Ovary (tissue), 7 donors: ENCODE measurements at regions not wholly inside any gene's neighbourhood (a gene's known extent, or its start where the extent isn't known, plus 50 kb on each side); places are given as distances from the start of the nearest gene placed in this dataset.

ENCODE experiments used
- DNase-seq, 5 donors: peaks; one replicate each; pipeline ENCODE4 v3.0.0-alpha.2; 2019 to 2020
- H3K27ac ChIP-seq, 2 donors: fragments of 200-600 bp; one replicate each; pipeline versions ENCODE4 v1.5.1 to v1.8.0; 2019 to 2022
- H3K27me3 ChIP-seq: fragments of 200-600 bp; one replicate; pipeline ENCODE4 v1.8.0; 2022
- H3K36me3 ChIP-seq: fragments of 200-600 bp; sonication (generic); one replicate; pipeline ENCODE4 v1.5.1; 2019
- H3K4me1 ChIP-seq: one replicate; pipeline ENCODE4 v1.8.1; 2013; ENCODE audit warnings: mild to moderate bottlenecking, moderate library complexity; ENCODE audit not compliant: insufficient read depth
- H3K4me3 ChIP-seq: fragments of 200-600 bp; sonication (generic); one replicate; pipeline ENCODE4 v1.5.1; 2017
- H3K9me3 ChIP-seq, 2 donors: fragments of 200-600 bp in 1 of 2; sonication (generic) in 1 of 2; one replicate each; pipeline versions ENCODE4 v1.5.1 to v1.8.1; 2013 to 2019; ENCODE audit warnings: mild to moderate bottlenecking in 1 of 2, moderate library complexity in 1 of 2
- EP300 ChIP-seq: sonication (generic); formaldehyde crosslinking; IDR thresholded peaks from one replicate; pipeline ENCODE4 v1.6.1; 2017; ENCODE audit warnings: antibody characterized with exemption
- POLR2A ChIP-seq: fragments of 450-650 bp; IDR thresholded peaks from one replicate; pipeline ENCODE4 v1.6.1; 2017; ENCODE audit warnings: antibody characterized with exemption, mild to moderate bottlenecking, moderate library complexity
- WGBS, 3 donors: extraction: QIAGEN DNeasy Blood & Tissue Kit in 1 of 3; methylation state at CpG; one replicate each; pipeline versions ENCODE4 v1.1.5 to v1.1.7; 2013 to 2017; 5-methylcytosine and 5-hydroxymethylcytosine counted together
- intact Hi-C, 4 donors: fragments of 100-400 bp; cut with DNase I; formaldehyde crosslinking; loops; one replicate each; pipeline versions ENCODE4 v1.11.0 to v1.15.1; 2022 to 2023
- TF ChIP-seq, protein P1 (sequence below), 3 donors: fragments of 450-650 bp in 2 of 3; fragments of 200-600 bp in 1 of 3; IDR thresholded peaks; one replicate each; pipeline versions ENCODE4 v1.5.1 to v1.8.0; 2016 to 2022; ENCODE audit warnings: antibody characterized with exemption in 3 of 3, mild to moderate bottlenecking in 1 of 3
- donor health status: DM: no; HTN: no; CAD: no; lungs with moderate emphysema.
- donor health status: DM: no; HTN: no; CAD: no.
- donor health status: Bipolar disorder and iron deficiency.
- donor health status: DM: no; HTN: no; CAD: no.
- donor health status: DM: yes; HTN: yes; CAD: no.

DNA sequence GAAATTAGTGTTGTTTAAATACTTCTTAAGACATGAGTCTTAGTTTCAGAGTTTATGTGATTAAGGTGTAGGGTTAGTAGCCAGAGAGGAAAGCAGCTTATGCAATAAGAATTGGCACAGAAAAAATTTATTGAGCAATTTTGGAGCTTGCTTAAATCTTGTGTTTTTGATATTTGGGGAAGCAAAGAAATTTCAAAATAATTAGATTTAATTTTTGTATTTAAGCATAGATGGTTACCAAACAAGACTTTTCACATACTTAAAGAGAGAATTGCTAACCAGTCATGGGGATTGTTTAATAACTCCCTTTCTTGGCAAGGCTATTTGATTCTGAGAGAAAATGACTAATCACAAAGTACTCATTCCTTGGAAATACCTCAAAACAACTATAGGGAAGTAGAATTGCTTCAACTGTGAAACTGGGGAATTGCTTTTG is 202.0 kb upstream of the GRID2 start:
- Histone ChIP-seq H3K27ac (no peak overlapping the region), H3K36me3 (no peaks in the 10 kb centered on the region), H3K27me3 (no peaks in the 10 kb centered on the region), H3K9me3 (no peaks in the 10 kb centered on the region), H3K4me1 (peaks cover 1% of the 10 kb centered on the region), H3K4me3 (no peak overlapping the region)
- intact Hi-C loops: no loop called here
- DNase-seq: no peak
- no peak for TF ChIP-seq POLR2A
- TF ChIP-seq, protein P1, sequence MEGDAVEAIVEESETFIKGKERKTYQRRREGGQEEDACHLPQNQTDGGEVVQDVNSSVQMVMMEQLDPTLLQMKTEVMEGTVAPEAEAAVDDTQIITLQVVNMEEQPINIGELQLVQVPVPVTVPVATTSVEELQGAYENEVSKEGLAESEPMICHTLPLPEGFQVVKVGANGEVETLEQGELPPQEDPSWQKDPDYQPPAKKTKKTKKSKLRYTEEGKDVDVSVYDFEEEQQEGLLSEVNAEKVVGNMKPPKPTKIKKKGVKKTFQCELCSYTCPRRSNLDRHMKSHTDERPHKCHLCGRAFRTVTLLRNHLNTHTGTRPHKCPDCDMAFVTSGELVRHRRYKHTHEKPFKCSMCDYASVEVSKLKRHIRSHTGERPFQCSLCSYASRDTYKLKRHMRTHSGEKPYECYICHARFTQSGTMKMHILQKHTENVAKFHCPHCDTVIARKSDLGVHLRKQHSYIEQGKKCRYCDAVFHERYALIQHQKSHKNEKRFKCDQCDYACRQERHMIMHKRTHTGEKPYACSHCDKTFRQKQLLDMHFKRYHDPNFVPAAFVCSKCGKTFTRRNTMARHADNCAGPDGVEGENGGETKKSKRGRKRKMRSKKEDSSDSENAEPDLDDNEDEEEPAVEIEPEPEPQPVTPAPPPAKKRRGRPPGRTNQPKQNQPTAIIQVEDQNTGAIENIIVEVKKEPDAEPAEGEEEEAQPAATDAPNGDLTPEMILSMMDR (IDR thresholded peaks at IDR 0.05): no peak
- no peak for TF ChIP-seq EP300

DNA sequence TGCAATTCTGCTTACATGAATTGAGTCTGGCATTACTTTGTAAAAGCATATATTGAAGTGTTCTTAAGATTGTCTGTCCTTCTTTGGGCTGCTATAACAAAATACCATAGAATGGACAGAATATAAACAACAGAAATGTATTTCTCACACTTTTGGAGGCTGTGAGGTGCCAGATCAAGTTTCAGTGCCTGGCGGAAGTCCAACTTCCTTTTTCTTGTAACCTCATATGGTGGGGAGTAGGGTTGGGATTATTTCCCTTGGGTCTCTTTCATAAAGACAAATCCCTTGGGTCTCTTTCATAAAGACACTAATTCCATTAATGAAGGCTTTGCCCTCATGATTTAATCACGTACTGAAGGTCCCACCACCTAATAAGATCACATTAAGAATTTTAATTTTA is 199.3 kb upstream of the GRID2 start:
- 88 to 91% (median 88%) methylated on average over 2 of the region's 2 CpGs for WGBS, 3 donors
- no peak for DNase-seq
- no peak for TF ChIP-seq EP300
- TF ChIP-seq, protein P1 (IDR thresholded peaks at IDR 0.05): no peak
- no peak for TF ChIP-seq POLR2A
- H3K27ac ChIP-seq: no peak overlapping the region
- peaks cover 1% of the 10 kb centered on the region for H3K4me1 ChIP-seq
- H3K27me3 ChIP-seq: no peaks in the 10 kb centered on the region
- no peak overlapping the region for H3K4me3 ChIP-seq
- intact Hi-C loops: no loop called here
- no peaks in the 10 kb centered on the region for H3K9me3 ChIP-seq
- no peaks in the 10 kb centered on the region for H3K36me3 ChIP-seq

DNA sequence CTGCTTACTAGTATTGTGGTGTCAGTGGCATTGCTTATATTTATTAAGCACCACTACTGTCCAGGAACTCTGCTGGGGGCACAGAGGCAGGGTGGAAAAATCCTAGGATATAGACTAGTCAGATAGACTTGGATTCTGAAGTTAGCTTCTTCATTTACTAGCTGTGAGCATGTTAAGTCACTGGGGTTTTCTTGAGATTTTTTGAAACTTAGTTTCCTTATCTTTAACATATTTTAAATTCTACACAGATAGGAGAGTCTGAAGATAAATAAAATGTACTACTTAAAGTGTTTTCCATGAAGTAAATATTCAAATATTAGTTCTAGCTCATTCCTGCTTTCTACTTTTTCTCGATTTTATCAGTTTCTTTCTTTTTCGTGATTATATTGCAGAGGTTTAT is 196.9 kb upstream of the GRID2 start:
- Histone ChIP-seq H3K4me3 (no peak overlapping the region), H3K36me3 (no peaks in the 10 kb centered on the region), H3K27me3 (no peaks in the 10 kb centered on the region), H3K27ac (no peak overlapping the region), H3K4me1 (no peaks in the 10 kb centered on the region), H3K9me3 (no peaks in the 10 kb centered on the region)
- WGBS, 3 donors: 41 to 50% (median 44%) methylated on average over 2 of the region's 2 CpGs
- TF ChIP-seq, protein P1 (IDR thresholded peaks at IDR 0.05): no peak
- no peak for TF ChIP-seq EP300
- TF ChIP-seq POLR2A: no peak
- DNase-seq: no peak
- intact Hi-C loops: no loop called here

DNA sequence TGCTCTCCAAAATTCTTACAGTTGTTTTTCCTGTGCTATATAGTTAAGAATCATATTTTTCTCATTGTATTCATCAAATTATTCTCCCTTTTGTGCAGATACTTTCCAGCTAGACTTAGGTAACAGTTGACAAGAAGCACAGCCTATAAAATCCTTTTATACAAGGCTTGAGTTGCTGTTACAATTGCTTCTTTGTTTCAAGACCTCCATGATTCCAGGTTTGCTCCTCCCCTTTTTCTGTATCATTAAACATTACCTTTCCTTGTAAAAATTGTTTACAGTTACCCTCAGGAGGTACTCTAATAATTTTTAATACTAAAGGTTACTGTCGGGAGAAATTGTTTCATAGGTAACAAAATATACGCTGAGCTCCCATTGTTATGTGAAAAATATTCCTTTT is 192.3 kb upstream of the GRID2 start:
- TF ChIP-seq POLR2A: no peak
- no peak for TF ChIP-seq EP300
- TF ChIP-seq, protein P1 (IDR thresholded peaks at IDR 0.05): no peak
- WGBS, 3 donors: 91 to 97% (median 96%) methylated on average over 2 of the region's 2 CpGs
- no peak overlapping the region for H3K27ac ChIP-seq
- no peaks in the 10 kb centered on the region for H3K27me3 ChIP-seq
- H3K4me1 ChIP-seq: no peaks in the 10 kb centered on the region
- DNase-seq: no peak
- intact Hi-C loops: no loop called here
- no peak overlapping the region for H3K4me3 ChIP-seq
- H3K9me3 ChIP-seq: no peaks in the 10 kb centered on the region
- no peaks in the 10 kb centered on the region for H3K36me3 ChIP-seq

DNA sequence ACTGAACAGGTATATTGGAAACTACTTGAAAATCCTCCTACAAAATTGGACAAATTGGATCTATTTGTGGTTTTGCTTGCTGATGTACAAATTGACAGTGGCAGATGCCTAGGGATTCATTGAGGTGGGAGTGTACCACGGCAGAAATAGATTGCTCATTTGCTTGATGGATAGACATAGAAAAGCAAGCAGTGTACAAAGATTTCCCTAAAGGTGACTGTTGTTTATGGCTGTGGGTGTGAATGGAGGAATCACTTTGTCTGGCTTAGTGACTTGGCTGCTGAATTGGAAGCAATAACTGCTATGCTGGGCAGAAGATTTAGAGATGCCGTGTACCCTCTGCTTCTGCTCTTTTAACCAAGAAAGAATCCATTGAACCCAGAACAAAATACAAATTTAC is 191.0 kb upstream of the GRID2 start:
- H3K36me3 ChIP-seq: no peaks in the 10 kb centered on the region
- WGBS, 3 donors: 81 to 90% (median 83%) methylated on average over 2 of the region's 2 CpGs

More for the DNA sequence above, 191.0 kb upstream of the GRID2 start:
- TF ChIP-seq EP300: no peak
- TF ChIP-seq, protein P1 (IDR thresholded peaks at IDR 0.05): no peak
- no peak for TF ChIP-seq POLR2A
- no peaks in the 10 kb centered on the region for H3K4me1 ChIP-seq
- DNase-seq: no peak
- no peak overlapping the region for H3K27ac ChIP-seq
- H3K9me3 ChIP-seq: no peaks in the 10 kb centered on the region
- no peak overlapping the region for H3K4me3 ChIP-seq
- H3K27me3 ChIP-seq: no peaks in the 10 kb centered on the region
- intact Hi-C loops: no loop called here
